A673 (cell line): ENCODE measurements at regions not wholly inside any gene's neighbourhood (a gene's known extent, or its start where the extent isn't known, plus 50 kb on each side); places are given as distances from the start of the nearest gene placed in this dataset.

Experiments
- CTCF ChIP-seq: fragments of 300-800, 200-600 bp; sonication (generic); conservative IDR thresholded peaks from 2 replicates; pipeline ENCODE4 v1.5.1; 2017; ENCODE audit warnings: low read depth, mild to moderate bottlenecking, antibody characterized with exemption, low read length, moderate library complexity, mixed read lengths
- EZH2 ChIP-seq: fragments of 200-600 bp; sonication (generic); IDR thresholded peaks from 2 replicates; pipeline ENCODE4 v1.6.1; 2017; ENCODE audit warnings: borderline replicate concordance, low read depth, mild to moderate bottlenecking, mixed read lengths, antibody characterized with exemption, low read length; ENCODE audit not compliant: poor library complexity, severe bottlenecking

- TF ChIP-seq CTCF (no peak), EZH2 (no peak)
These were observed 216.8 kb downstream of the SNX10 start for GRCh38 chr7:26508481-26508880.
